WERI-Rb-1 (cell line): ENCODE measurements at regions not wholly inside any gene's neighbourhood (a gene's known extent, or its start where the extent isn't known, plus 50 kb on each side); places are given as distances from the start of the nearest gene placed in this dataset.

Experiments used
- DNase-seq: peaks from one replicate; pipeline ENCODE4 v3.0.0-alpha.2; 2020
- H3K27ac ChIP-seq: fragments of 250-450 bp; sonication (Bioruptor Pico); 2 replicates; pipeline ENCODE4 v1.5.1; 2020; ENCODE audit warnings: mild to moderate bottlenecking, moderate library complexity
- H3K27me3 ChIP-seq: fragments of 250-450 bp; sonication (Bioruptor Pico); 2 replicates; pipeline ENCODE4 v1.5.1; 2021; ENCODE audit warnings: mild to moderate bottlenecking, low read depth, moderate library complexity; ENCODE audit not compliant: insufficient read depth, severe bottlenecking
- H3K36me3 ChIP-seq: fragments of 250-450 bp; sonication (Bioruptor Pico); 2 replicates; pipeline ENCODE4 v1.5.1; 2020; ENCODE audit warnings: mild to moderate bottlenecking, moderate library complexity
- H3K4me3 ChIP-seq: 2 replicates; pipeline ENCODE4 v1.5.1; 2011; ENCODE audit warnings: low read depth, mild to moderate bottlenecking, control low read depth, low read length
- H3K9me3 ChIP-seq: fragments of 250-450 bp; sonication (Bioruptor Pico); 2 replicates; pipeline ENCODE4 v1.5.1; 2021; ENCODE audit warnings: mild to moderate bottlenecking, moderate library complexity; ENCODE audit not compliant: severe bottlenecking
- TF ChIP-seq, protein P1 (sequence below): IDR thresholded peaks from 2 replicates; pipeline ENCODE4 v1.5.1; 2011; ENCODE audit warnings: low read depth, mild to moderate bottlenecking, control low read depth, inconsistent platforms, low read length

DNA sequence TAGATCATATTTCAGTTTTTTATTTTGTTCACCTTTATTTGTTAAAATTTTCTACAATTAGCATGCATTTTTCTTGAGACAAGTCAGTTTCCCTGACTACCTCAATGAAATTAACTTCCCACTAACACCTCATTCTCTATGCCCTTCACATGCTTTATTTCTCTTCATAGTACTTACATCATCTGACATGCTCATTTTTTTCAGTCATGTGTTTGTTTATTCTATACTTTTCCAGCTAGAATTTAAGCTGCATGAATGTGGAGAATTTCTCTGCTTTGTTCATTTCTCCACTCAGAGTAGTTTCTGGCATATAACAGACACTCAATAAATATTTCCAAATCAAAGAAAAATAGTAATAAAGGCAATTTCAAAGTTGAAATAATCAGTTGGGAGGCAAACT lies 78.9 kb upstream of the SCN7A start:
- Histone ChIP-seq H3K27ac (no peak overlapping the region), H3K27me3 (no peaks in the 10 kb centered on the region), H3K36me3 (no peaks in the 10 kb centered on the region), H3K9me3 (no peaks in the 10 kb centered on the region), H3K4me3 (no peak overlapping the region)
- DNase-seq = no peak
- TF ChIP-seq, protein P1, sequence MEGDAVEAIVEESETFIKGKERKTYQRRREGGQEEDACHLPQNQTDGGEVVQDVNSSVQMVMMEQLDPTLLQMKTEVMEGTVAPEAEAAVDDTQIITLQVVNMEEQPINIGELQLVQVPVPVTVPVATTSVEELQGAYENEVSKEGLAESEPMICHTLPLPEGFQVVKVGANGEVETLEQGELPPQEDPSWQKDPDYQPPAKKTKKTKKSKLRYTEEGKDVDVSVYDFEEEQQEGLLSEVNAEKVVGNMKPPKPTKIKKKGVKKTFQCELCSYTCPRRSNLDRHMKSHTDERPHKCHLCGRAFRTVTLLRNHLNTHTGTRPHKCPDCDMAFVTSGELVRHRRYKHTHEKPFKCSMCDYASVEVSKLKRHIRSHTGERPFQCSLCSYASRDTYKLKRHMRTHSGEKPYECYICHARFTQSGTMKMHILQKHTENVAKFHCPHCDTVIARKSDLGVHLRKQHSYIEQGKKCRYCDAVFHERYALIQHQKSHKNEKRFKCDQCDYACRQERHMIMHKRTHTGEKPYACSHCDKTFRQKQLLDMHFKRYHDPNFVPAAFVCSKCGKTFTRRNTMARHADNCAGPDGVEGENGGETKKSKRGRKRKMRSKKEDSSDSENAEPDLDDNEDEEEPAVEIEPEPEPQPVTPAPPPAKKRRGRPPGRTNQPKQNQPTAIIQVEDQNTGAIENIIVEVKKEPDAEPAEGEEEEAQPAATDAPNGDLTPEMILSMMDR = no peak

DNA sequence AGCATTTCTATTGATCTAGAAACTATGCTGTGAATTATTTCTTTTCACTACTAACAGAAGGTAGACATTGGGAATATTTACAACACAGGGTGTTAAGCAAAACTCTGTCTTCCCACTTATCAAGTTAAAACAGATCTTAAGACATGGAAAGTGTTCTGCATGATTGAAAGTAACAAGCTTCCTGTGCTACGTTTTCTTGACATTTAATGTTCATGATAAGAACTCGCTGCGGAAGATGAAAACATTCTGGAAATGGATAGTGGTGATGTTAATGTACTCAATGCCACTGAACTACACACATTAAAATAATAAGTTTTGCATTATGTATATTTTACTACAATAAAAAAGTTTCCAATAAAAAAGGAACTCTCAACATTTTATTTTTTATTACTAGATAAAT lies 74.4 kb upstream of the SCN7A start:
- Histone ChIP-seq H3K27me3 (no peaks in the 10 kb centered on the region), H3K9me3 (no peaks in the 10 kb centered on the region), H3K36me3 (no peaks in the 10 kb centered on the region), H3K27ac (no peak overlapping the region), H3K4me3 (no peak overlapping the region)
- TF ChIP-seq, protein P1 = no peak
- no peak for DNase-seq

DNA sequence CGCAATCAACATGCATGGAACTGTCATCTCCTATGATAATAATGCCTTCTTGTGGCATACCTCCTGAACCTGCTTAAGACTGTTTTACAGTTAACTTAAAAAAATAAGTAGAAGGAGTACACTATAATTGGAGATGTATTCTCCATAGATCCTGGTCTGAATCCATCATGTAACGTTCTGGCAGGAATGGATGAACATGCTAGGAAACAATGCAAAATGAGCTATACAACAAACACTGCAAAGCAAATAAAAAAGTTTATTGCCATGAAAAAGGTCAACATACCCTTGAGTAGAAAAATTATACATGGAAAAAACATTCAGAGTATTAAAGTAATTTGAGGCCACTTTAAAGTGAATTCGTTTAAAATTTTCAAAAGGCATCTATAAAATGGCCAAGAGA lies 71.5 kb upstream of the SCN7A start:
- no peaks in the 10 kb centered on the region for H3K9me3 ChIP-seq
- no peak overlapping the region for H3K4me3 ChIP-seq
- TF ChIP-seq, protein P1 = no peak
- no peak overlapping the region for H3K27ac ChIP-seq
- H3K27me3 ChIP-seq = no peaks in the 10 kb centered on the region
- no peak for DNase-seq
- H3K36me3 ChIP-seq = no peaks in the 10 kb centered on the region

DNA sequence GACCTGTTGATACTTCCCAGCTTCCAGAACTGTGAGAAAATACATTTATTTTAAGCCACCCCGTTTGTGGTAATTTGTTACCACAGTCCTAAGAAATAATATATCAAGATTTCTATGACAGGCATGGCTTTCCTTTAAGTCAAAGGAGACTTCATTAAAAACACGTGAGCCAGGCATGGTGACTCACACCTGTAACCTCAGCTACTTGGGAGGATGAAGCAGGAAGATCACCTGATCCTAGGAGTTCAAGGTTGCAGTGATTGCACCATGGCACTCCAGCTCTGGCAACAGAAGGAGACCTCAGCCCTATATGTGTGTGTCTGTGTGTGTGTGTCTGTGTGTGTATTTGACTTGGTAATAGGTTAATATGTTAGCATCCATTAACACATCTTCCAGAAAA lies 69.8 kb upstream of the SCN7A start:
- TF ChIP-seq, protein P1 = no peak
- no peak for DNase-seq
- Histone ChIP-seq H3K27ac (no peak overlapping the region), H3K9me3 (no peaks in the 10 kb centered on the region), H3K36me3 (no peaks in the 10 kb centered on the region), H3K27me3 (no peaks in the 10 kb centered on the region), H3K4me3 (no peak overlapping the region)

DNA sequence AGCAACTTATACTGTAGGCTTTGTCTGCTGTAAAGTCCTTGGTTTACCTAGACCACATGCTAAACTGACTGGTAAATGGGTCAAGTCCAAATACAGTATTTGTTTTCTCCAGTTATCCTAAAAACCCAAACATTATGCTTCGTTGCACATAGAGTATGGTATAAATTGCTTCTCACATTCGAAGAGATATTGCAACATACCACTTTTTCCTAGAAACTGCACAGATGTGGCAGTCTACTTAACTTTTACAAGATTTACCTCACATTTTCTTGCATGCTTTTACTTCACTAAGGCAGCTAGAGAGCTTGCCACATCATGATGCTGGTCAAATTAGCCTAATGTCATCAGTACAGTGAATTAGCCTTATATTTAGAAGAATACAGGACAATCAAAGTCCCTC lies 66.0 kb upstream of the SCN7A start:
- TF ChIP-seq, protein P1 = no peak
- H3K4me3 ChIP-seq = no peak overlapping the region
- no peak overlapping the region for H3K27ac ChIP-seq
- DNase-seq = no peak
- no peaks in the 10 kb centered on the region for H3K27me3 ChIP-seq
- no peaks in the 10 kb centered on the region for H3K36me3 ChIP-seq
- H3K9me3 ChIP-seq = no peaks in the 10 kb centered on the region

DNA sequence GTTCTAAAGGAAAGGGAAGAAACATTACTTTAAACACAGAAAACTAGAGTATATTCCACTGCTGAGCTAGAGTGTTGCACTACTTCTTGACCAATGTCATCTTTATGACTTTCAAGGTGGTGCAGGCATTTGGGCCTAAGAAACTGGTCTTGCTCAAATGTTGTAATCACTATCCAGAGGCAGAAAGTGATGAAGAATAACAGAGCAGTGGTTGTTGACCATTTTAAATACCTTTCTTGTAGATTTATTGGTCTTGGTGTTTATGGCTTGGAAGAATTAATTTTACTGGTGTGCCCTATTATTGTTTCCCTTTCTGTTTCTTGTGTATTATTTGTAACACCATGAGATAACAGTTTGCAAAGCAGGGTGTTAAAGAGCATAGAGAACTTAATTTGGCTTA lies 56.9 kb upstream of the SCN7A start:
- H3K4me3 ChIP-seq = no peak overlapping the region
- H3K27me3 ChIP-seq = no peaks in the 10 kb centered on the region
- TF ChIP-seq, protein P1 = no peak
- no peaks in the 10 kb centered on the region for H3K9me3 ChIP-seq
- H3K27ac ChIP-seq = no peak overlapping the region
- DNase-seq = no peak
- no peaks in the 10 kb centered on the region for H3K36me3 ChIP-seq
